CD4-positive, alpha-beta T cell (primary cell): ENCODE measurements at regions not wholly inside any gene's neighbourhood (a gene's known extent, or its start where the extent isn't known, plus 50 kb on each side); places are given as distances from the start of the nearest gene placed in this dataset.

ENCODE experiments used
- ATAC-seq: fragments of 200-7000 bp; cut with Tn5 transposase; one replicate; pipeline ENCODE4 v1.10.0; 2022; ENCODE audit warnings: mild to moderate bottlenecking; ENCODE audit not compliant: poor library complexity
- CTCF ChIA-PET: fragments of 350-600 bp; sonication (Branson Sonifier 250); formaldehyde crosslinking; loops from one replicate; lab custom pipeline; 2021; ENCODE audit warnings: antibody characterized with exemption, inconsistent platforms; lab: Charles Lee
- POLR2A ChIA-PET: fragments of 350-600 bp; sonication (Branson Sonifier 250); formaldehyde crosslinking; loops from one replicate; lab custom pipeline; 2021; ENCODE audit warnings: antibody characterized with exemption, inconsistent platforms; lab: Charles Lee
- DNase-seq, 14 experiments: peaks; one replicate each; pipeline ENCODE4 v3.0.0-alpha.2; 2013 to 2020; ENCODE audit warnings: mixed read lengths in 2 of 14
- H3K27ac ChIP-seq, 2 donors: one replicate each; pipeline versions ENCODE4 v1.5.1 to v1.7.0; 2013; ENCODE audit warnings: low read length in 2 of 2, low read depth in 1 of 2, mild to moderate bottlenecking in 1 of 2
- H3K27me3 ChIP-seq, 2 experiments: 1 replicate in 1 of 2; 2 replicates in 1 of 2; pipeline versions ENCODE4 v1.6.1 to v1.7.0; 2013; ENCODE audit warnings: low read length in 2 of 2, control low read depth in 1 of 2, mild to moderate bottlenecking in 1 of 2, moderate library complexity in 1 of 2; ENCODE audit not compliant: insufficient read depth in 2 of 2, control insufficient read depth in 1 of 2
- H3K36me3 ChIP-seq: one replicate; pipeline ENCODE4 v1.6.1; 2013; ENCODE audit warnings: low read length, control low read depth; ENCODE audit not compliant: insufficient read depth
- H3K4me1 ChIP-seq: one replicate; pipeline ENCODE4 v1.6.1; 2013; ENCODE audit warnings: low read length, control low read depth; ENCODE audit not compliant: insufficient read depth
- H3K4me3 ChIP-seq: one replicate; pipeline ENCODE4 v1.5.1; 2013; ENCODE audit warnings: mild to moderate bottlenecking, low read length, moderate library complexity
- H3K9me3 ChIP-seq, 2 experiments: 1 replicate in 1 of 2; 2 replicates in 1 of 2; pipeline versions ENCODE4 v1.6.1 to v1.7.0; 2013; ENCODE audit warnings: low read length in 2 of 2, mild to moderate bottlenecking in 2 of 2, control low read depth in 1 of 2, moderate library complexity in 1 of 2; ENCODE audit not compliant: control insufficient read depth in 1 of 2, insufficient read depth in 1 of 2
- H3K27ac Mint-ChIP-seq: one replicate; pipeline ENCODE4 v1.8.0; 2020; ENCODE audit warnings: mixed read lengths
- H3K27me3 Mint-ChIP-seq: one replicate; pipeline ENCODE4 v1.8.0; 2021; ENCODE audit warnings: mixed read lengths
- H3K36me3 Mint-ChIP-seq: one replicate; pipeline ENCODE4 v1.8.0; 2021; ENCODE audit warnings: low read depth, mixed read lengths
- H3K4me1 Mint-ChIP-seq: one replicate; pipeline ENCODE4 v1.8.0; 2021; ENCODE audit warnings: low read depth, mixed read lengths
- H3K4me3 Mint-ChIP-seq: one replicate; pipeline ENCODE4 v1.8.0; 2020; ENCODE audit warnings: mild to moderate bottlenecking, mixed read lengths
- H3K9me3 Mint-ChIP-seq: one replicate; pipeline ENCODE4 v1.8.0; 2020; ENCODE audit warnings: mixed read lengths
- intact Hi-C, 2 experiments: fragments of 100-400 bp; cut with DNase I in 1 of 2; cut with micrococcal nuclease in 1 of 2; formaldehyde crosslinking; loops; one replicate each; pipeline versions ENCODE4 v1.15.1 to v1.9.0; 2023 to 2025; cut with DNase I, micrococcal nuclease
- TF ChIP-seq, protein P1 (sequence below): fragments of 200-600 bp; IDR thresholded peaks from one replicate; pipeline ENCODE4 v1.8.0; 2022; ENCODE audit warnings: antibody characterized with exemption, mild to moderate bottlenecking

DNA sequence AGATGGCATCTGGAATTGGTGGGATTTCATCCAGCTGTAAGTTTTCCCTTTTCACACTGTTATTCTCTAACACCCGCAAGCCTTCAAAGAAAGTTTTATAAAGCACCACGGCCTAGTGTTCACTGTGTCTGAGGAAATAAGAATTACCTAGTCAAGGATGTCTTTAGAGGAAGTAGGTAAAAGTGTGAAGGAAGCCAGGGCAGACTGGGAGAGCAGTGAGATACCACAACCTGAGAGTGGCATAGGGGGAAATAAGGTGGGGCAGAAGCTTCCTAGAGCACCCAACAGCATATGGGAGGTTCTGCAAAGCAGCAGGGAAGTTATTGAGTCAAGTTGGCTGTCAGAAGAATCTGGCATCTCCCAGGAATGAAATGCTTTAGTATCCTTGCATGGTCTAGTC, 241.2 kb downstream of the CETN3 start:
- H3K9me3 ChIP-seq: no peaks in the 10 kb centered on the region
- no peak overlapping the region for H3K27ac ChIP-seq
- no peaks in the 10 kb centered on the region for H3K4me1 ChIP-seq
- H3K36me3 Mint-ChIP-seq: no peaks in the 10 kb centered on the region
- H3K27me3 ChIP-seq: no peaks in the 10 kb centered on the region
- TF ChIP-seq, protein P1, sequence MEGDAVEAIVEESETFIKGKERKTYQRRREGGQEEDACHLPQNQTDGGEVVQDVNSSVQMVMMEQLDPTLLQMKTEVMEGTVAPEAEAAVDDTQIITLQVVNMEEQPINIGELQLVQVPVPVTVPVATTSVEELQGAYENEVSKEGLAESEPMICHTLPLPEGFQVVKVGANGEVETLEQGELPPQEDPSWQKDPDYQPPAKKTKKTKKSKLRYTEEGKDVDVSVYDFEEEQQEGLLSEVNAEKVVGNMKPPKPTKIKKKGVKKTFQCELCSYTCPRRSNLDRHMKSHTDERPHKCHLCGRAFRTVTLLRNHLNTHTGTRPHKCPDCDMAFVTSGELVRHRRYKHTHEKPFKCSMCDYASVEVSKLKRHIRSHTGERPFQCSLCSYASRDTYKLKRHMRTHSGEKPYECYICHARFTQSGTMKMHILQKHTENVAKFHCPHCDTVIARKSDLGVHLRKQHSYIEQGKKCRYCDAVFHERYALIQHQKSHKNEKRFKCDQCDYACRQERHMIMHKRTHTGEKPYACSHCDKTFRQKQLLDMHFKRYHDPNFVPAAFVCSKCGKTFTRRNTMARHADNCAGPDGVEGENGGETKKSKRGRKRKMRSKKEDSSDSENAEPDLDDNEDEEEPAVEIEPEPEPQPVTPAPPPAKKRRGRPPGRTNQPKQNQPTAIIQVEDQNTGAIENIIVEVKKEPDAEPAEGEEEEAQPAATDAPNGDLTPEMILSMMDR: no peak
- no peaks in the 10 kb centered on the region for H3K36me3 ChIP-seq
- no peak overlapping the region for H3K27ac Mint-ChIP-seq
- ChIA-PET CTCF (no interaction called here), POLR2A (no interaction called here)
- no peak for ATAC-seq
- H3K4me3 ChIP-seq: no peak overlapping the region
- no peaks in the 10 kb centered on the region for H3K4me1 Mint-ChIP-seq
- intact Hi-C loops: no loop called here
- H3K4me3 Mint-ChIP-seq: no peak overlapping the region
- DNase-seq: no peak
- H3K9me3 Mint-ChIP-seq: no peaks in the 10 kb centered on the region
- H3K27me3 Mint-ChIP-seq: peaks cover under 1% of the 10 kb centered on the region

DNA sequence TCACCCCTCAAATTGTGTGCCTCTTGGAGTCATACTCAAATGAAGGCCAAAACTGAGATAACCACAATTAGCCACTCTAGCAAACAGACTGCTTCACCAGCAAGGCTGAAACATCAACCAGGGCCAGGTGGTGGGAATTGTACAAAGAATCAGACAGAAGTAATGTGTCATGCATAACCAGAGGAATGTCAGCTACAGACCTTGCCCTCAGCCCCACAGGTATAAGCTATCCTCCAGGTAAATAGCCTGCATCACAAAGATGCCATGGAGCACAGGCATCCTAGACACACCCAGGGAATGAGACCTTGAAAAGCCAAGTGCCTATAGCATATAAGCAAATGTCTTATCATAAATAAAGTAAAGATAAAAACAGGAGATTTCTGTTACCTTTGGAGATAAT, 242.7 kb downstream of the CETN3 start:
- intact Hi-C loops: no loop called here
- H3K36me3 ChIP-seq: no peaks in the 10 kb centered on the region
- TF ChIP-seq, protein P1: no peak
- DNase-seq (no peak), ATAC-seq (no peak)
- no peaks in the 10 kb centered on the region for H3K27me3 Mint-ChIP-seq
- H3K27ac ChIP-seq: no peak overlapping the region
- no peaks in the 10 kb centered on the region for H3K27me3 ChIP-seq
- no peaks in the 10 kb centered on the region for H3K4me1 ChIP-seq
- H3K4me3 ChIP-seq: no peak overlapping the region
- no peak overlapping the region for H3K4me3 Mint-ChIP-seq
- CTCF ChIA-PET: no interaction called here
- H3K36me3 Mint-ChIP-seq: no peaks in the 10 kb centered on the region
- no peaks in the 10 kb centered on the region for H3K9me3 Mint-ChIP-seq
- no peaks in the 10 kb centered on the region for H3K9me3 ChIP-seq
- POLR2A ChIA-PET: no interaction called here
- no peaks in the 10 kb centered on the region for H3K4me1 Mint-ChIP-seq
- no peak overlapping the region for H3K27ac Mint-ChIP-seq

DNA sequence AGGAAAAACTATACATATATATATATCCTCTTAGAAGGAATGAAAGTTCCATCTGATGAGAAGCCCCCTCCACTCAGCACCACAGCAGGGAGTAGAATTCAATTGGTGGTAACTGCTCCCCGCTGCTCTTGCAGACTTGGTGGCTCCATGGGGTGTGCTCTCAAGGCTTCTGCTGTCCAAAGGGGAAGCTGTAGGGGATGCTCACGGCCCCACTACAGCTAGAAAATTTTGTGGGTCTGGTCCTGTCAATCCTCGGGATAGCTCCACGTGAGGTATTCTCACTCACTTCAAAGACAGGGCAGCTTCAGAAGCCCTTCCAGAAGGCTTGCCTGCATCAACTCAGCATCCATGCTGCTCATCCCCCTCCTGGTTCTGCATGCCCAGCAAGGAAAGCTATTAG, 247.2 kb downstream of the CETN3 start:
- H3K4me1 Mint-ChIP-seq: no peaks in the 10 kb centered on the region
- no peaks in the 10 kb centered on the region for H3K36me3 Mint-ChIP-seq
- Histone ChIP-seq H3K9me3 (no peaks in the 10 kb centered on the region), H3K4me3 (no peak overlapping the region), H3K27me3 (no peaks in the 10 kb centered on the region), H3K36me3 (no peaks in the 10 kb centered on the region), H3K27ac (no peak overlapping the region), H3K4me1 (no peaks in the 10 kb centered on the region)
- no peak for DNase-seq
- TF ChIP-seq, protein P1: no peak
- ChIA-PET CTCF (no interaction called here), POLR2A (no interaction called here)
- no peaks in the 10 kb centered on the region for H3K27me3 Mint-ChIP-seq
- intact Hi-C loops: no loop called here
- ATAC-seq: no peak
- no peak overlapping the region for H3K4me3 Mint-ChIP-seq
- no peak overlapping the region for H3K27ac Mint-ChIP-seq
- no peaks in the 10 kb centered on the region for H3K9me3 Mint-ChIP-seq
